WTC11 (cell line): ENCODE measurements at regions not wholly inside any gene's neighbourhood (a gene's known extent, or its start where the extent isn't known, plus 50 kb on each side); places are given as distances from the start of the nearest gene placed in this dataset.

Source experiments
- CTCF ChIP-seq: fragments of 200-600 bp; IDR thresholded peaks from 2 replicates; pipeline ENCODE4 v1.8.0; 2022; ENCODE audit warnings: antibody characterized with exemption
- HMGA2 ChIP-seq: fragments of 250-450 bp; sonication (Bioruptor Pico); IDR thresholded peaks from 2 replicates; pipeline ENCODE4 v1.4.0; 2021; ENCODE audit warnings: mild to moderate bottlenecking, moderate library complexity

GRCh38 chr10:57053530-57053929 is 692.5 kb upstream of the ZWINT start:
- no peak for TF ChIP-seq CTCF
- no peak for TF ChIP-seq HMGA2
